ENCODE measurements at regions not wholly inside any gene's neighbourhood (a gene's known extent, or its start where the extent isn't known, plus 50 kb on each side); places are given as distances from the start of the nearest gene placed in this dataset.

DNA sequence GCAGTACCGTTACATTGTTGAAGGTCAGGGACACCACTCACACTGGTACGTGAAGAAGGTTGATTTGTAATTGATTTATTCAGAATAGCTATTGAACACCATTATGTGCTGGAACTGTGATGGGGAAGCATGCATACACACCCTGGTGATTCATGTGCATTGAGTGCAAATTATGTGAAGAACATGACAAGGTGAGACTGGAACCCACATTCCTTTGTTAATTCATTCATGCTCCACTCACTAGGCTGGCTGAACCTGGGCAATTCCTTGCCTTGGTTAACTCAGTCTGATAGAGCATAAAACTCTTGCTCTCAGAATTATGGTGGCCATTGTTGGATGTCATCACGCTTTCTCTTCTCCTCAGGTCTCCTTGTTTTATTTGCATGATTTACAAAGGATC is 67.3 kb upstream of the TPK1 start:
- H3K9me2 ChIP-seq (ENCODE audit: insufficient read depth, low read length) = no peaks in the 10 kb centered on the region
- no peaks in the 10 kb centered on the region for H3F3A ChIP-seq (ENCODE audit: insufficient read depth, low read length, poor library complexity, severe bottlenecking)
- H2AFZ ChIP-seq (ENCODE audit: low read depth, low read length) = no peak overlapping the region
- no peaks in the 10 kb centered on the region for H3K79me2 ChIP-seq (replicated peaks; ENCODE audit: insufficient read depth, low read length)
- no peak overlapping the region for H3K27ac ChIP-seq (ENCODE audit: low read length)
- H3K4me2 ChIP-seq (ENCODE audit: low read length) = no peak overlapping the region
- no peaks in the 10 kb centered on the region for H4K20me1 ChIP-seq (ENCODE audit: insufficient read depth)
- H3K4me3 ChIP-seq (ENCODE audit: low read length) = no peak overlapping the region
- H3K9ac ChIP-seq (ENCODE audit: low read length) = no peak overlapping the region
- no peak for TF ChIP-seq EZH2 (IDR thresholded peaks at IDR 0.05; ENCODE audit: borderline replicate concordance, insufficient read depth, low read length, poor library complexity, severe bottlenecking)
- TF ChIP-seq SMC3 (conservative IDR thresholded peaks at IDR 0.05; ENCODE audit: poor library complexity) = no peak
- TF ChIP-seq MXI1 (conservative IDR thresholded peaks at IDR 0.05; ENCODE audit: poor library complexity, severe bottlenecking) = no peak
- TF ChIP-seq, protein P1, sequence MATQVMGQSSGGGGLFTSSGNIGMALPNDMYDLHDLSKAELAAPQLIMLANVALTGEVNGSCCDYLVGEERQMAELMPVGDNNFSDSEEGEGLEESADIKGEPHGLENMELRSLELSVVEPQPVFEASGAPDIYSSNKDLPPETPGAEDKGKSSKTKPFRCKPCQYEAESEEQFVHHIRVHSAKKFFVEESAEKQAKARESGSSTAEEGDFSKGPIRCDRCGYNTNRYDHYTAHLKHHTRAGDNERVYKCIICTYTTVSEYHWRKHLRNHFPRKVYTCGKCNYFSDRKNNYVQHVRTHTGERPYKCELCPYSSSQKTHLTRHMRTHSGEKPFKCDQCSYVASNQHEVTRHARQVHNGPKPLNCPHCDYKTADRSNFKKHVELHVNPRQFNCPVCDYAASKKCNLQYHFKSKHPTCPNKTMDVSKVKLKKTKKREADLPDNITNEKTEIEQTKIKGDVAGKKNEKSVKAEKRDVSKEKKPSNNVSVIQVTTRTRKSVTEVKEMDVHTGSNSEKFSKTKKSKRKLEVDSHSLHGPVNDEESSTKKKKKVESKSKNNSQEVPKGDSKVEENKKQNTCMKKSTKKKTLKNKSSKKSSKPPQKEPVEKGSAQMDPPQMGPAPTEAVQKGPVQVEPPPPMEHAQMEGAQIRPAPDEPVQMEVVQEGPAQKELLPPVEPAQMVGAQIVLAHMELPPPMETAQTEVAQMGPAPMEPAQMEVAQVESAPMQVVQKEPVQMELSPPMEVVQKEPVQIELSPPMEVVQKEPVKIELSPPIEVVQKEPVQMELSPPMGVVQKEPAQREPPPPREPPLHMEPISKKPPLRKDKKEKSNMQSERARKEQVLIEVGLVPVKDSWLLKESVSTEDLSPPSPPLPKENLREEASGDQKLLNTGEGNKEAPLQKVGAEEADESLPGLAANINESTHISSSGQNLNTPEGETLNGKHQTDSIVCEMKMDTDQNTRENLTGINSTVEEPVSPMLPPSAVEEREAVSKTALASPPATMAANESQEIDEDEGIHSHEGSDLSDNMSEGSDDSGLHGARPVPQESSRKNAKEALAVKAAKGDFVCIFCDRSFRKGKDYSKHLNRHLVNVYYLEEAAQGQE (IDR thresholded peaks at IDR 0.05; ENCODE audit: borderline replicate concordance) = no peak
- TF ChIP-seq EP300 (conservative IDR thresholded peaks at IDR 0.05; ENCODE audit: poor library complexity, severe bottlenecking) = no peak
- TF ChIP-seq RAD21 (conservative IDR thresholded peaks at IDR 0.05) = no peak
- no peak for TF ChIP-seq TAF1 (IDR thresholded peaks at IDR 0.05; ENCODE audit: low read depth)
- TF ChIP-seq, protein P2, sequence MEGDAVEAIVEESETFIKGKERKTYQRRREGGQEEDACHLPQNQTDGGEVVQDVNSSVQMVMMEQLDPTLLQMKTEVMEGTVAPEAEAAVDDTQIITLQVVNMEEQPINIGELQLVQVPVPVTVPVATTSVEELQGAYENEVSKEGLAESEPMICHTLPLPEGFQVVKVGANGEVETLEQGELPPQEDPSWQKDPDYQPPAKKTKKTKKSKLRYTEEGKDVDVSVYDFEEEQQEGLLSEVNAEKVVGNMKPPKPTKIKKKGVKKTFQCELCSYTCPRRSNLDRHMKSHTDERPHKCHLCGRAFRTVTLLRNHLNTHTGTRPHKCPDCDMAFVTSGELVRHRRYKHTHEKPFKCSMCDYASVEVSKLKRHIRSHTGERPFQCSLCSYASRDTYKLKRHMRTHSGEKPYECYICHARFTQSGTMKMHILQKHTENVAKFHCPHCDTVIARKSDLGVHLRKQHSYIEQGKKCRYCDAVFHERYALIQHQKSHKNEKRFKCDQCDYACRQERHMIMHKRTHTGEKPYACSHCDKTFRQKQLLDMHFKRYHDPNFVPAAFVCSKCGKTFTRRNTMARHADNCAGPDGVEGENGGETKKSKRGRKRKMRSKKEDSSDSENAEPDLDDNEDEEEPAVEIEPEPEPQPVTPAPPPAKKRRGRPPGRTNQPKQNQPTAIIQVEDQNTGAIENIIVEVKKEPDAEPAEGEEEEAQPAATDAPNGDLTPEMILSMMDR (IDR thresholded peaks at IDR 0.05; ENCODE audit: poor library complexity, severe bottlenecking) = no peak
- no peaks in the 10 kb centered on the region for H3K9me3 ChIP-seq (ENCODE audit: low read length)
- no peaks in the 10 kb centered on the region for H3K27me3 ChIP-seq (ENCODE audit: insufficient read depth, low read depth, low read length)
- no peaks in the 10 kb centered on the region for H3K36me3 ChIP-seq (ENCODE audit: insufficient read depth, low read length)

DNA sequence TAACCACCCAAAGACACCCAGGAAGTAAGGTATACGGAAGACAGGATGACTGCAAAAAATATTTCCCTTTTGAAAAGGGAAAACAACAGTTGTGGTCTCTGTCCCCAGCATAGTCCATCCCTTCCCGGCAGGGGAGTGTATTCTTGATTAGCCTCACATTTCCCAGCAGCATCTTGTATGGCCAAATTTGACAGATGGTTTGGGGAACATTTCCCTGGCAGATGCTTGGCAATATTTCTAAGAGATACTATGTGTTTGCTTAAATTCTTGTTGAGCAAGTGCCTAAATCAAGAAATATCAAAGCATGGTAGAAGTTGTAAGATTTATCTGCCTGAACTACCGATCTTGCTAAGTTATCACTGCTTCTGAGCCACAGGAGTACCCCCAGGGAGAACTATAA is 56.9 kb upstream of the TPK1 start:
- Histone ChIP-seq H3K36me3 (ENCODE audit: insufficient read depth, low read length) (no peaks in the 10 kb centered on the region), H3K4me2 (ENCODE audit: low read length) (no peak overlapping the region), H3K4me3 (ENCODE audit: low read length) (no peak overlapping the region), H3F3A (ENCODE audit: insufficient read depth, low read length, poor library complexity, severe bottlenecking) (no peaks in the 10 kb centered on the region), H3K79me2 (replicated peaks; ENCODE audit: insufficient read depth, low read length) (no peaks in the 10 kb centered on the region), H3K9ac (ENCODE audit: low read length) (no peak overlapping the region), H3K27me3 (ENCODE audit: insufficient read depth, low read depth, low read length) (no peaks in the 10 kb centered on the region), H4K20me1 (ENCODE audit: insufficient read depth) (no peaks in the 10 kb centered on the region), H2AFZ (ENCODE audit: low read depth, low read length) (no peak overlapping the region), H3K9me3 (ENCODE audit: low read length) (no peaks in the 10 kb centered on the region), H3K27ac (ENCODE audit: low read length) (no peak overlapping the region), H3K9me2 (ENCODE audit: insufficient read depth, low read length) (no peaks in the 10 kb centered on the region)
- TF ChIP-seq POLR2AphosphoS5 (IDR thresholded peaks at IDR 0.05) = no peak
- no peak for TF ChIP-seq TAF1 (IDR thresholded peaks at IDR 0.05; ENCODE audit: low read depth)
- TF ChIP-seq, protein P2 (IDR thresholded peaks at IDR 0.05; ENCODE audit: poor library complexity, severe bottlenecking) = no peak

All from neural cell (in vitro differentiated cells).